Lower lobe of right lung (tissue), 2 donors: ENCODE measurements at regions not wholly inside any gene's neighbourhood (a gene's known extent, or its start where the extent isn't known, plus 50 kb on each side); places are given as distances from the start of the nearest gene placed in this dataset.

ENCODE experiments used
- ATAC-seq, 2 donors: fragments of 200-7000 bp; cut with Tn5 transposase; one replicate each; pipeline ENCODE4 v1.9.1; 2020 to 2022; ENCODE audit warnings: mild to moderate bottlenecking in 2 of 2, moderate library complexity in 2 of 2
- DNase-seq: peaks from one replicate; pipeline ENCODE4 v3.0.0-alpha.2; 2020
- H3K27ac ChIP-seq: fragments of 200-600 bp; one replicate; pipeline ENCODE4 v1.8.0; 2022
- H3K27me3 ChIP-seq: fragments of 200-600 bp; one replicate; pipeline ENCODE4 v1.8.0; 2022; ENCODE audit warnings: low read depth
- H3K36me3 ChIP-seq: fragments of 200-600 bp; one replicate; pipeline ENCODE4 v1.8.0; 2022; ENCODE audit warnings: mild to moderate bottlenecking
- H3K4me1 ChIP-seq: fragments of 200-600 bp; one replicate; pipeline ENCODE4 v1.8.0; 2022
- H3K4me3 ChIP-seq: fragments of 200-600 bp; one replicate; pipeline ENCODE4 v1.8.0; 2022; ENCODE audit warnings: mild to moderate bottlenecking
- H3K9me3 ChIP-seq: fragments of 200-600 bp; one replicate; pipeline ENCODE4 v1.8.0; 2022
- intact Hi-C: fragments of 100-400 bp; cut with DNase I; formaldehyde crosslinking; loops from one replicate; pipeline ENCODE4 v1.11.0; 2022
- TF ChIP-seq, protein P1 (sequence below): fragments of 200-600 bp; IDR thresholded peaks from one replicate; pipeline ENCODE4 v1.8.0; 2022; ENCODE audit warnings: antibody characterized with exemption, mild to moderate bottlenecking
- donor health status: DM: no; HTN: yes; CAD: no; lungs with severe emphysema.

DNA sequence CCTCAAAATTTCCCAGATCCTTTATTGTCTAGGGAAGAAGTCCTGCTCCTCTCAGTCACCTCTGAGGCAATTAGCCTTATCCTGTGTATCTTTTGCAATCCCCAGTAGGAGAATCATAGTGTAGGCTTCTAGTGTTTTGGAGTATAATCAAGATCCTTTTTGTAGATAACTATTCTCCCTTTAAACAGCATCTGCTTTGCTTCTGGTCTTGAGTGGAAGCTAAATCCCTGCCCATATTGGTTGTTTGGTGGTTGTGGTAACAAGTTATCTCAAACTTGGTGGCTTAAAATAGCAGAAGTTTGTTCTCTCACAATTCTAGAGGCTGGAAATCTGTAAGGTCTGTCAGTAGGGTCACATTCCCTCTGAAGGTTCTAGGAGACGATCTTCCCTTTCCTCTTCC lies 217.5 kb upstream of the RASGRP1 start:
- Histone ChIP-seq H3K27me3 (no peaks in the 10 kb centered on the region), H3K4me1 (no peaks in the 10 kb centered on the region), H3K9me3 (no peaks in the 10 kb centered on the region), H3K4me3 (no peak overlapping the region), H3K27ac (no peak overlapping the region), H3K36me3 (no peaks in the 10 kb centered on the region)
- DNase-seq, result no peak
- intact Hi-C loops, result no loop called here
- ATAC-seq, result no peak
- TF ChIP-seq, protein P1, sequence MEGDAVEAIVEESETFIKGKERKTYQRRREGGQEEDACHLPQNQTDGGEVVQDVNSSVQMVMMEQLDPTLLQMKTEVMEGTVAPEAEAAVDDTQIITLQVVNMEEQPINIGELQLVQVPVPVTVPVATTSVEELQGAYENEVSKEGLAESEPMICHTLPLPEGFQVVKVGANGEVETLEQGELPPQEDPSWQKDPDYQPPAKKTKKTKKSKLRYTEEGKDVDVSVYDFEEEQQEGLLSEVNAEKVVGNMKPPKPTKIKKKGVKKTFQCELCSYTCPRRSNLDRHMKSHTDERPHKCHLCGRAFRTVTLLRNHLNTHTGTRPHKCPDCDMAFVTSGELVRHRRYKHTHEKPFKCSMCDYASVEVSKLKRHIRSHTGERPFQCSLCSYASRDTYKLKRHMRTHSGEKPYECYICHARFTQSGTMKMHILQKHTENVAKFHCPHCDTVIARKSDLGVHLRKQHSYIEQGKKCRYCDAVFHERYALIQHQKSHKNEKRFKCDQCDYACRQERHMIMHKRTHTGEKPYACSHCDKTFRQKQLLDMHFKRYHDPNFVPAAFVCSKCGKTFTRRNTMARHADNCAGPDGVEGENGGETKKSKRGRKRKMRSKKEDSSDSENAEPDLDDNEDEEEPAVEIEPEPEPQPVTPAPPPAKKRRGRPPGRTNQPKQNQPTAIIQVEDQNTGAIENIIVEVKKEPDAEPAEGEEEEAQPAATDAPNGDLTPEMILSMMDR, result no peak

DNA sequence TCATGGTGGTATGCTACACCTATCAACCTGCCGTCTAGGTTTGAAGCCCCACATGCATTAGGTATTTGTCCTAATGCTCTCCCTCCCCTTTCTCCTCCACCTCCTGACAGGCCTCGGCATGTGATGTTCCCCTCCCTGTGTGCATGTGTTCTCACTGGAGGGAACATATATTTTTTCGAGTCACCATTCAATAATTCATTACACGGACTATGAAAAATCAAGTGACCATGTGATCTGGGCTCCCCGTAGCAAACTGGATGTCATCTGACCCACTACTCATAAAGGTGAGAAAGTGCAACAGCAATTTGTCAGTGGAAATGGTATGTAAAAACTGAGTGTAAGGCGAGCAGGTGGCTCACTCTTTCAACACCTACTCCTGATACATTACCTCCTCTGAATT lies 224.3 kb upstream of the RASGRP1 start:
- Histone ChIP-seq H3K9me3 (no peaks in the 10 kb centered on the region), H3K4me1 (no peaks in the 10 kb centered on the region), H3K27ac (no peak overlapping the region), H3K36me3 (no peaks in the 10 kb centered on the region), H3K4me3 (no peak overlapping the region), H3K27me3 (no peaks in the 10 kb centered on the region)
- ATAC-seq (no peak), DNase-seq (no peak)
- intact Hi-C loops, result no loop called here
- TF ChIP-seq, protein P1, result no peak

DNA sequence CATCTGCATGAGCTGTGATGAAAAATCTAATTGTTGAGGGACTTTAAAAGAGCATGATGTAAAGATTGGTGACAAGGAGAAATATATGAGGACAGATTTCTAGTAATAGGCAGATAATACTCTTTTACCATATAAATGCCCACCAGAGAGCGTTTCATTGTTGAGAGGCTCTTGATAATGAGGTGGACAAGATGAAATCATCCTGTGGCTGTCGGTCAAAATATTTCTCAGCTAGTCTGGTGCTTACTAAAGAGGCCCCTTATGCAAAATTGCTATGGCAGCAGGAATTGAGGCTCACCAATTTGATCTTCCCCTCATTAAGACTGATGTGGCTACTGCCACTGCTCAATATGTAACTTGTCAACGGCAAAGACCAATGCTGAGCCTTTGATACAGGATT lies 225.0 kb upstream of the RASGRP1 start:
- intact Hi-C loops, result no loop called here
- TF ChIP-seq, protein P1, result no peak

DNA sequence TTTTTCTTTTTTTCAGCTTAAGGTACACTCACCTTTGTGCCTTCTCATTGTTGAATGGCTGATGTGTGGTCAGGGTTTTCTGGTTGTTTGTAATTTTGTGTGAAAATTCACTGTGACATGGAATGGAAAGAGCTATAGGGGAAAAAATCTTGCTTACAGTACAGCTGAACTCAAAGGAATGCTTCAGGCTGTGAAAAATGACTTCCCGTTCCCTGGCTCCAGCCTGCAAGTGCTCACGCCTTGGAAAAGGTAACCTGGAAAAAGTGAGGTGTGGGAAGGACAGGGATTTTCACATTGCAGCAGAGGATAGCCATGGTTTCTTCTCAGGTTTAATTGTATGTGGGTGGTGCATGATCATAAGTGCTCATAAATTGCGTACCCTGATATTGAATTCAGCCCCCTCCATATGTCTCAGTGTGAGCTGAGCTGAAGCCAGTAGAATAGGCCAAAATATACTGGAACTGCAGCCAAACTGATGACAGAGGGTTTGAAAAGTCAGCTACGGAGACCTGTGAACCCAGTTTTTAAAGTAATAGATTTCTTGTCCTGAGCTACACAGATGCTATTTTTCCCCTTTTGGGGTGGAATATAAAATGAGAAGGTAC lies 228.7 kb upstream of the RASGRP1 start:
- H3K4me3 ChIP-seq, result no peak overlapping the region
- H3K36me3 ChIP-seq, result no peaks in the 10 kb centered on the region
- no peaks in the 10 kb centered on the region for H3K27me3 ChIP-seq
- no peaks in the 10 kb centered on the region for H3K9me3 ChIP-seq
- ATAC-seq (no peak), DNase-seq (no peak)
- no peak overlapping the region for H3K27ac ChIP-seq
- H3K4me1 ChIP-seq, result no peaks in the 10 kb centered on the region
- intact Hi-C loops, result no loop called here
- TF ChIP-seq, protein P1, result no peak

More for the DNA sequence above, 225.0 kb upstream of the RASGRP1 start:
- no peak overlapping the region for H3K4me3 ChIP-seq
- ATAC-seq (no peak), DNase-seq (no peak)
- H3K36me3 ChIP-seq, result no peaks in the 10 kb centered on the region
- no peaks in the 10 kb centered on the region for H3K4me1 ChIP-seq
- no peaks in the 10 kb centered on the region for H3K9me3 ChIP-seq
- no peak overlapping the region for H3K27ac ChIP-seq
- no peaks in the 10 kb centered on the region for H3K27me3 ChIP-seq

DNA sequence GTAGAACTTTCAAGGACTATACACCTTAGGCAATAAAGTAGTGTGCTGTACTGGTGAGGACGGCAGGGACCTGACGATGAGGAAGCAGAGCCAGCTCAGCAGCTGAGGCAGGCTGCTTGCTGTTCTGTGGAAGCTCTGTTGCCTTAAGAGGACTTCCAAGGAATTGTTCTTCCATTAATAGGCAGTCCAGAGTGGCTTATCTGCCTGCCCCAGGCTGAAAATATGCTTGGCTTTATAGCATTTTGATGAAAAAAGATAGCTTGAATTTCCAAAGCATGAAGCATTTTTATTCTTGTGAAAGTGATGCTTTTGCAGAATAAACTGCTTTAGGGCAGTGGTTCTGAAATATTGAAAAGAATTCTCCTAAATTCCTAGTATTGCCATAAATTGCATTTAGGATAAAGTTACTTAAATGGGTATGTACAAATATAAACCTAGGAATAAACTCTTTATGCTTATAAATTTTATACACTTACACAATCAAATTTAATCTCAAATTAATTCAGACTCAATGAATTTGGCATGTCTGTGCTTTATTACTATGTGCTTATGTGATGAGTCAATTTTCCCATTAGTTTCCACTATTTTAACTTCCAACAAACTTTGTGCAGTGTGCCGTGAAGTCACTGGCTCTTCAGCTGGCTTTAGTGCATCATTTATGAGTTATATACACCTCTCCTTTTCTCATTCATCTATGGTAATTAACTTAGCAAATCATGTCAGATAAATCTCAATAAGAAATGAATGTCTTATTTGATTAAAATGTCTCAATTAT lies 231.0 kb upstream of the RASGRP1 start:
- no peaks in the 10 kb centered on the region for H3K4me1 ChIP-seq
- H3K4me3 ChIP-seq, result no peak overlapping the region
- ATAC-seq (no peak), DNase-seq (no peak)
- H3K9me3 ChIP-seq, result no peaks in the 10 kb centered on the region
- no peaks in the 10 kb centered on the region for H3K27me3 ChIP-seq
- intact Hi-C loops, result no loop called here
- H3K36me3 ChIP-seq, result no peaks in the 10 kb centered on the region
- no peak overlapping the region for H3K27ac ChIP-seq
- TF ChIP-seq, protein P1, result no peak
